Nephron progenitor cell (in vitro differentiated cells): ENCODE measurements at regions not wholly inside any gene's neighbourhood (a gene's known extent, or its start where the extent isn't known, plus 50 kb on each side); places are given as distances from the start of the nearest gene placed in this dataset.

ENCODE experiments used
- DNase-seq: peaks from one replicate; pipeline ENCODE4 v3.0.0; 2021
- H3K27ac Mint-ChIP-seq: 2 replicates; pipeline ENCODE4 v1.8.0; 2021; ENCODE audit warnings: mild to moderate bottlenecking, moderate library complexity, mixed read lengths
- H3K27me3 Mint-ChIP-seq: 2 replicates; pipeline ENCODE4 v1.8.0; 2021; ENCODE audit warnings: mild to moderate bottlenecking, low read depth, mixed read lengths; ENCODE audit not compliant: poor library complexity
- H3K36me3 Mint-ChIP-seq: 2 replicates; pipeline ENCODE4 v1.8.0; 2021; ENCODE audit warnings: low read depth, mixed read lengths
- H3K4me1 Mint-ChIP-seq: 2 replicates; pipeline ENCODE4 v1.8.0; 2021; ENCODE audit warnings: mixed read lengths
- H3K4me3 Mint-ChIP-seq: 2 replicates; pipeline ENCODE4 v1.8.0; 2021; ENCODE audit warnings: mild to moderate bottlenecking, moderate library complexity, mixed read lengths
- H3K9me3 Mint-ChIP-seq: 2 replicates; pipeline ENCODE4 v1.8.0; 2021; ENCODE audit warnings: mild to moderate bottlenecking, moderate library complexity, mixed read lengths
- CTCF ChIP-seq: fragments of 200-600 bp; sonication (generic); IDR thresholded peaks from 2 replicates; pipeline ENCODE4 v1.5.0; 2021; ENCODE audit warnings: antibody characterized with exemption

- Mint-ChIP-seq H3K4me3 (no peak overlapping the region), H3K36me3 (no peaks in the 10 kb centered on the region), H3K27me3 (peaks cover 4% of the 10 kb centered on the region), H3K4me1 (peaks cover 8% of the 10 kb centered on the region), H3K27ac (no peak overlapping the region), H3K9me3 (no peaks in the 10 kb centered on the region)
- no peak for DNase-seq
- no peak for TF ChIP-seq CTCF
These were observed 53.5 kb upstream of the CHODL start for GRCh38 chr21:18191139-18191538.

DNA sequence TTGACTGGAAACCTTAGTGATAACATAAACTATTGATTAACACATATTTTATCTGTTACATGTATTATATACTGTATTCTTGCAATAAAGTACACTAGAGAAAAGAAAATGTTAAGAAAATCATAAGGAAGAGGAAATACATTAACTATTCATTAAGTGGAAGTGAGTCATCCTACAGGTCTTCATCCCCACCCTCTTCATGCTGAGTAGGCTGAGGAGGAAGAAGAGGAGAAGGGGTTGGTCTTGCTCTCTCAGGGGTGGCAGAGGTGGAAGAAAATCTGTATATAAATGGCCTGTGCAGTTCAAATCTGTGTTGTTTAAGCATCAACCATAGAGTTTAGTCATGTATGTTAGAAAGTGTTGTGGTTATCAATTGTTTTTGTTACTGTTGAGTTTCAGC lies 66.1 kb upstream of the CHODL start:
- TF ChIP-seq CTCF, result no peak
- DNase-seq, result no peak
- H3K9me3 Mint-ChIP-seq, result peaks cover 3% of the 10 kb centered on the region
- no peak overlapping the region for H3K27ac Mint-ChIP-seq
- H3K4me3 Mint-ChIP-seq, result no peak overlapping the region
- no peaks in the 10 kb centered on the region for H3K36me3 Mint-ChIP-seq
- no peaks in the 10 kb centered on the region for H3K4me1 Mint-ChIP-seq
- H3K27me3 Mint-ChIP-seq, result no peaks in the 10 kb centered on the region

DNA sequence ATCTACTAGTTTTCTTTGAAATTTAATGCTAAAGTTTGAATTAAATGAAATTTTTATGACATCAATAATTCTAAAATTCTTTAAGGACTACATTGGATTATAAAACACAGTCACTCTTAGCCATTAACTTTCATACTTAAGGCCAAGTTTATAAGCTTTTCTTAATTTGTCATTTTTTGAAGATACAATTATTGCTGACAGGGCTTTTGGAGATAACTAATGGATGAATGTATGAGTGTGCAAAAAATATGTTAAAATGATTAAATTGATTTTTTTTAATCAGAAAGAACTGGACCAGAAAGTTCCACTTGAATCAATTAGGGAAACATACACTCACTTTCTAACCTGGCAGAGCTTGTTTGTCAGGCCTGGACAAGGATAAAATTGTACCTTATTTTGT lies 70.3 kb upstream of the CHODL start:
- no peak for TF ChIP-seq CTCF
- no peak overlapping the region for H3K4me3 Mint-ChIP-seq
- no peak for DNase-seq
- no peaks in the 10 kb centered on the region for H3K4me1 Mint-ChIP-seq
- no peaks in the 10 kb centered on the region for H3K9me3 Mint-ChIP-seq
- no peaks in the 10 kb centered on the region for H3K36me3 Mint-ChIP-seq
- no peaks in the 10 kb centered on the region for H3K27me3 Mint-ChIP-seq
- H3K27ac Mint-ChIP-seq, result no peak overlapping the region

GRCh38 chr21:18170829-18171228 lies 73.8 kb upstream of the CHODL start:
- no peak overlapping the region for H3K27ac Mint-ChIP-seq
- no peak for TF ChIP-seq CTCF
- no peaks in the 10 kb centered on the region for H3K9me3 Mint-ChIP-seq
- no peaks in the 10 kb centered on the region for H3K4me1 Mint-ChIP-seq
- no peaks in the 10 kb centered on the region for H3K27me3 Mint-ChIP-seq
- no peak for DNase-seq
- no peak overlapping the region for H3K4me3 Mint-ChIP-seq
- H3K36me3 Mint-ChIP-seq, result no peaks in the 10 kb centered on the region

GRCh38 chr21:18170221-18170620 lies 74.4 kb upstream of the CHODL start:
- no peak for DNase-seq
- H3K36me3 Mint-ChIP-seq, result no peaks in the 10 kb centered on the region
- H3K27me3 Mint-ChIP-seq, result no peaks in the 10 kb centered on the region

GRCh38 chr21:18168108-18168507 lies 76.5 kb upstream of the CHODL start:
- no peaks in the 10 kb centered on the region for H3K9me3 Mint-ChIP-seq
- H3K4me1 Mint-ChIP-seq, result no peaks in the 10 kb centered on the region
- no peak overlapping the region for H3K27ac Mint-ChIP-seq
- H3K4me3 Mint-ChIP-seq, result no peak overlapping the region
- DNase-seq, result no peak
- no peaks in the 10 kb centered on the region for H3K27me3 Mint-ChIP-seq
- no peak for TF ChIP-seq CTCF
- no peaks in the 10 kb centered on the region for H3K36me3 Mint-ChIP-seq

More at GRCh38 chr21:18170221-18170620, 74.4 kb upstream of the CHODL start:
- Mint-ChIP-seq H3K4me3 (no peak overlapping the region), H3K27ac (no peak overlapping the region), H3K9me3 (no peaks in the 10 kb centered on the region), H3K4me1 (no peaks in the 10 kb centered on the region)
- no peak for TF ChIP-seq CTCF
